ENCODE measurements at regions not wholly inside any gene's neighbourhood (a gene's known extent, or its start where the extent isn't known, plus 50 kb on each side); places are given as distances from the start of the nearest gene placed in this dataset.

GRCh38 chr1:118322331-118322730, 137.3 kb upstream of the SPAG17 start:
- Histone ChIP-seq H3K4me3 (no peak overlapping the region), H3K36me3 (no peaks in the 10 kb centered on the region), H3K27me3 (ENCODE audit: low read depth) (no peaks in the 10 kb centered on the region), H3K4me1 (no peaks in the 10 kb centered on the region), H3K27ac (no peak overlapping the region), H3K9me3 (no peaks in the 10 kb centered on the region)
- DNase-seq (no peak), ATAC-seq (no peak)
- intact Hi-C loops (cut with DNase I), result no loop called here
- no peak for TF ChIP-seq CTCF (IDR thresholded peaks at IDR 0.05)

- no peak for DNase-seq
- no peak for TF ChIP-seq CTCF (IDR thresholded peaks at IDR 0.05)
These were observed 136.8 kb upstream of the SPAG17 start for GRCh38 chr1:118321840-118322239.

GRCh38 chr1:118317842-118318614, 133.0 kb upstream of the SPAG17 start:
- ATAC-seq, result no peak
- TF ChIP-seq CTCF (IDR thresholded peaks at IDR 0.05), result no peak
- Histone ChIP-seq H3K36me3 (no peaks in the 10 kb centered on the region), H3K9me3 (no peaks in the 10 kb centered on the region), H3K4me3 (no peak overlapping the region), H3K27ac (no peak overlapping the region), H3K27me3 (ENCODE audit: low read depth) (no peaks in the 10 kb centered on the region), H3K4me1 (no peaks in the 10 kb centered on the region)
- intact Hi-C loops (cut with DNase I), result no loop called here
- DNase-seq, result no peak

More at GRCh38 chr1:118321840-118322239, 136.8 kb upstream of the SPAG17 start:
- Histone ChIP-seq H3K9me3 (no peaks in the 10 kb centered on the region), H3K4me1 (no peaks in the 10 kb centered on the region), H3K36me3 (no peaks in the 10 kb centered on the region), H3K27ac (no peak overlapping the region), H3K27me3 (ENCODE audit: low read depth) (no peaks in the 10 kb centered on the region), H3K4me3 (no peak overlapping the region)
- intact Hi-C loops (cut with DNase I), result no loop called here
- no peak for ATAC-seq

- H3K9me3 ChIP-seq, result no peaks in the 10 kb centered on the region
- TF ChIP-seq CTCF (IDR thresholded peaks at IDR 0.05), result no peak
- intact Hi-C loops (cut with DNase I), result no loop called here
- no peaks in the 10 kb centered on the region for H3K4me1 ChIP-seq
- DNase-seq, result no peak
- no peak overlapping the region for H3K4me3 ChIP-seq
- H3K36me3 ChIP-seq, result no peaks in the 10 kb centered on the region
- no peak overlapping the region for H3K27ac ChIP-seq
- no peaks in the 10 kb centered on the region for H3K27me3 ChIP-seq (ENCODE audit: low read depth)
- no peak for ATAC-seq
These were observed 121.8 kb upstream of the SPAG17 start for GRCh38 chr1:118306851-118307250.

GRCh38 chr1:118304722-118305359, 119.8 kb upstream of the SPAG17 start:
- Histone ChIP-seq H3K4me3 (no peak overlapping the region), H3K4me1 (no peaks in the 10 kb centered on the region), H3K27ac (no peak overlapping the region), H3K9me3 (no peaks in the 10 kb centered on the region), H3K36me3 (no peaks in the 10 kb centered on the region), H3K27me3 (ENCODE audit: low read depth) (no peaks in the 10 kb centered on the region)
- no peak for DNase-seq
- intact Hi-C loops (cut with DNase I), result no loop called here
- TF ChIP-seq CTCF (IDR thresholded peaks at IDR 0.05), result peak; percentile 32
- ATAC-seq, result no peak

Measured in lower lobe of right lung (tissue), 2 donors.